PC-9 (cell line): ENCODE measurements at regions not wholly inside any gene's neighbourhood (a gene's known extent, or its start where the extent isn't known, plus 50 kb on each side); places are given as distances from the start of the nearest gene placed in this dataset.

Source experiments
- BruUV-seq: library from RNA; stranded (reverse); fragments of 400-500 nt; replicated peaks from 2 replicates; lab custom pipeline; 2021; lab: Mats Ljungman, UMichigan
- CTCF ChIA-PET: fragments of 300-600 bp; sonication (Branson Sonifier 250); formaldehyde crosslinking; loops from one replicate; lab custom pipeline; 2022; ENCODE audit warnings: antibody characterized with exemption; lab: Charles Lee
- POLR2A ChIA-PET: fragments of 300-600 bp; sonication (Branson Sonifier 250); formaldehyde crosslinking; loops from one replicate; lab custom pipeline; 2022; ENCODE audit warnings: antibody characterized with exemption; ENCODE audit not compliant: unreplicated experiment; lab: Charles Lee
- DNase-seq, 2 experiments: peaks; one replicate each; pipeline versions ENCODE4 v3.0.0 to v3.0.0-alpha.2; 2015 to 2022; ENCODE audit warnings: mixed read lengths in 1 of 2
- H2AFZ ChIP-seq: fragments of 200-600 bp; sonication (generic); 2 replicates; pipeline ENCODE4 v1.8.1; 2017; ENCODE audit warnings: antibody characterized with exemption
- H3F3A ChIP-seq: fragments of 200-600 bp; sonication (generic); 2 replicates; pipeline ENCODE4 v1.8.1; 2017; ENCODE audit warnings: antibody characterized with exemption, mild to moderate bottlenecking, low read depth; ENCODE audit not compliant: insufficient read depth
- H3K27ac ChIP-seq: fragments of 200-600 bp; sonication (generic); 2 replicates; pipeline ENCODE4 v1.6.1; 2016; ENCODE audit warnings: mixed run types
- H3K27me3 ChIP-seq: fragments of 200-600 bp; sonication (generic); 2 replicates; pipeline ENCODE4 v1.6.1; 2016; ENCODE audit warnings: low read depth, mixed run types; ENCODE audit not compliant: insufficient read depth
- H3K36me3 ChIP-seq: fragments of 200-600 bp; sonication (generic); 2 replicates; pipeline ENCODE4 v1.6.1; 2016; ENCODE audit warnings: low read depth, mixed run types
- H3K4me1 ChIP-seq: fragments of 200-600 bp; sonication (generic); replicated peaks from 2 replicates; pipeline ENCODE4 v1.6.1; 2016; ENCODE audit warnings: mixed run types; ENCODE audit not compliant: insufficient read depth
- H3K4me2 ChIP-seq: fragments of 200-600 bp; sonication (generic); 2 replicates; pipeline ENCODE4 v1.6.1; 2017; ENCODE audit warnings: mixed run types
- H3K4me3 ChIP-seq: fragments of 200-600 bp; sonication (generic); 2 replicates; pipeline ENCODE4 v1.6.1; 2016; ENCODE audit warnings: mixed run types
- H3K79me2 ChIP-seq: fragments of 200-600 bp; sonication (generic); 2 replicates; pipeline ENCODE4 v1.6.1; 2017; ENCODE audit warnings: low read depth, mixed run types
- H3K9me2 ChIP-seq: fragments of 200-600 bp; sonication (generic); 2 replicates; pipeline ENCODE4 v1.8.1; 2017; ENCODE audit warnings: mild to moderate bottlenecking; ENCODE audit not compliant: insufficient read depth
- H3K9me3 ChIP-seq: fragments of 200-600 bp; sonication (generic); 2 replicates; pipeline ENCODE4 v1.8.1; 2016; ENCODE audit warnings: low read depth; ENCODE audit not compliant: insufficient read depth
- H4K20me1 ChIP-seq: fragments of 200-600 bp; sonication (generic); 2 replicates; pipeline ENCODE4 v1.8.1; 2017; ENCODE audit not compliant: insufficient read depth
- CTCF ChIP-seq: fragments of 200-600 bp; sonication (generic); conservative IDR thresholded peaks from 2 replicates; pipeline ENCODE4 v1.6.1; 2017; ENCODE audit warnings: mixed run types, antibody characterized with exemption, mild to moderate bottlenecking, moderate library complexity
- EZH2 ChIP-seq: fragments of 200-600 bp; sonication (generic); IDR thresholded peaks from 2 replicates; pipeline ENCODE4 v1.8.0; 2017; ENCODE audit warnings: antibody characterized with exemption, low read depth
- intact Hi-C: fragments of 100-400 bp; cut with micrococcal nuclease; formaldehyde crosslinking; loops from one replicate; pipeline ENCODE4 v1.10.0; 2022; ENCODE audit not compliant: unreplicated experiment

- no peak overlapping the region for H2AFZ ChIP-seq
- POLR2A ChIA-PET: no interaction called here
- no peak overlapping the region for H3K4me3 ChIP-seq
- H3K4me1 ChIP-seq: no peaks in the 10 kb centered on the region
- intact Hi-C loops: no loop called here
- CTCF ChIA-PET: no interaction called here
- no TSS peak for BruUV-seq
- H3K36me3 ChIP-seq: no peaks in the 10 kb centered on the region
- no peaks in the 10 kb centered on the region for H3K27me3 ChIP-seq
- no peaks in the 10 kb centered on the region for H3K79me2 ChIP-seq
- no peaks in the 10 kb centered on the region for H3K9me3 ChIP-seq
- TF ChIP-seq CTCF (no peak), EZH2 (no peak)
- no peak for DNase-seq
- H3K4me2 ChIP-seq: no peak overlapping the region
- H3K27ac ChIP-seq: no peak overlapping the region
- H4K20me1 ChIP-seq: no peaks in the 10 kb centered on the region
- no peaks in the 10 kb centered on the region for H3F3A ChIP-seq
- no peaks in the 10 kb centered on the region for H3K9me2 ChIP-seq
Observed at GRCh38 chr14:85182282-85182681, 347.7 kb upstream of the FLRT2 start.

GRCh38 chr14:85186082-85186481 is 343.9 kb upstream of the FLRT2 start:
- intact Hi-C loops: no loop called here
- Histone ChIP-seq H3K36me3 (no peaks in the 10 kb centered on the region), H3K4me1 (no peaks in the 10 kb centered on the region), H3K9me3 (no peaks in the 10 kb centered on the region), H3K27me3 (no peaks in the 10 kb centered on the region), H3K4me3 (no peak overlapping the region), H4K20me1 (no peaks in the 10 kb centered on the region), H3K4me2 (no peak overlapping the region), H3F3A (no peaks in the 10 kb centered on the region), H3K9me2 (no peaks in the 10 kb centered on the region), H2AFZ (no peak overlapping the region), H3K27ac (no peak overlapping the region), H3K79me2 (no peaks in the 10 kb centered on the region)
- POLR2A ChIA-PET: no interaction called here
- no TSS peak for BruUV-seq
- TF ChIP-seq EZH2: no peak
- no peak for TF ChIP-seq CTCF
- CTCF ChIA-PET: no interaction called here
- no peak for DNase-seq

- Histone ChIP-seq H3K79me2 (no peaks in the 10 kb centered on the region), H3K27me3 (no peaks in the 10 kb centered on the region), H3K9me3 (no peaks in the 10 kb centered on the region), H4K20me1 (no peaks in the 10 kb centered on the region), H3K4me1 (no peaks in the 10 kb centered on the region), H3K36me3 (no peaks in the 10 kb centered on the region), H3K27ac (no peak overlapping the region), H3K4me3 (no peak overlapping the region), H3K9me2 (no peaks in the 10 kb centered on the region), H3F3A (no peaks in the 10 kb centered on the region), H2AFZ (no peak overlapping the region), H3K4me2 (no peak overlapping the region)
- no peak for DNase-seq
- ChIA-PET CTCF (interaction anchor here (0.6 kb wide), 1 partner anchor 32 kb away, joined by 4 read pairs; no protein-coding TSS in a partner anchor), POLR2A (no interaction called here)
- no peak for TF ChIP-seq EZH2
- TF ChIP-seq CTCF: no peak
- intact Hi-C loops: no loop called here
- no TSS peak for BruUV-seq
Observed at GRCh38 chr14:85187521-85187920, 342.4 kb upstream of the FLRT2 start.
